GM12874 (cell line): ENCODE measurements at regions not wholly inside any gene's neighbourhood (a gene's known extent, or its start where the extent isn't known, plus 50 kb on each side); places are given as distances from the start of the nearest gene placed in this dataset.

ENCODE experiments used
- CTCF ChIP-seq: IDR thresholded peaks from 2 replicates; pipeline ENCODE4 v1.5.1; 2011; ENCODE audit warnings: low read depth, mild to moderate bottlenecking, control low read depth, low read length, moderate library complexity; ENCODE audit not compliant: insufficient read depth

- no peak for TF ChIP-seq CTCF
Measured at GRCh38 chr16:17801068-17801467, 330.3 kb upstream of the XYLT1 start.

GRCh38 chr16:17798716-17799115, 328.0 kb upstream of the XYLT1 start:
- no peak for TF ChIP-seq CTCF

GRCh38 chr16:17793354-17793753, 322.6 kb upstream of the XYLT1 start:
- TF ChIP-seq CTCF: no peak

- TF ChIP-seq CTCF: no peak
Measured at GRCh38 chr16:17784073-17784472, 313.3 kb upstream of the XYLT1 start.

- TF ChIP-seq CTCF: no peak
Measured at GRCh38 chr16:17780181-17780580, 309.4 kb upstream of the XYLT1 start.

GRCh38 chr16:17777408-17777863, 306.7 kb upstream of the XYLT1 start:
- TF ChIP-seq CTCF: no peak

- no peak for TF ChIP-seq CTCF
Measured at GRCh38 chr16:17776888-17777287, 306.1 kb upstream of the XYLT1 start.

GRCh38 chr16:17776465-17776864, 305.7 kb upstream of the XYLT1 start:
- TF ChIP-seq CTCF: no peak
